A673 (cell line): ENCODE measurements at regions not wholly inside any gene's neighbourhood (a gene's known extent, or its start where the extent isn't known, plus 50 kb on each side); places are given as distances from the start of the nearest gene placed in this dataset.

Experiments
- CTCF ChIP-seq: fragments of 300-800, 200-600 bp; sonication (generic); conservative IDR thresholded peaks from 2 replicates; pipeline ENCODE4 v1.5.1; 2017; ENCODE audit warnings: low read depth, mild to moderate bottlenecking, antibody characterized with exemption, low read length, moderate library complexity, mixed read lengths
- EZH2 ChIP-seq: fragments of 200-600 bp; sonication (generic); IDR thresholded peaks from 2 replicates; pipeline ENCODE4 v1.6.1; 2017; ENCODE audit warnings: borderline replicate concordance, low read depth, mild to moderate bottlenecking, mixed read lengths, antibody characterized with exemption, low read length; ENCODE audit not compliant: poor library complexity, severe bottlenecking

GRCh38 chr6:168133687-168134559 lies 54.9 kb upstream of the FRMD1 start:
- TF ChIP-seq CTCF (no peak), EZH2 (no peak)
